ENCODE measurements at regions not wholly inside any gene's neighbourhood (a gene's known extent, or its start where the extent isn't known, plus 50 kb on each side); places are given as distances from the start of the nearest gene placed in this dataset.

GRCh38 chr10:29895456-29895855 lies 163.9 kb downstream of the JCAD start:
- H3K9me3 ChIP-seq (ENCODE audit: low read depth) = no peaks in the 10 kb centered on the region
- H3K9ac ChIP-seq = 0 out of 2 replicates have a peak overlapping the region, but pooled peaks have one; percentile 24
- H3K4me2 ChIP-seq (ENCODE audit: unreplicated experiment) = peak overlapping the region; percentile 65
- H3F3A ChIP-seq (ENCODE audit: insufficient read depth) = peaks cover 27% of the 10 kb centered on the region
- H3K79me2 ChIP-seq (ENCODE audit: insufficient read depth) = no peaks in the 10 kb centered on the region
- in situ Hi-C loops (cut with MboI) = no loop called here
- peak overlapping the region; percentile 41 for H3K27ac ChIP-seq
- no peak for TF ChIP-seq EZH2phosphoT487 (IDR thresholded peaks at IDR 0.05; ENCODE audit: insufficient read depth, low read depth)
- no peak for TF ChIP-seq EZH2 (IDR thresholded peaks at IDR 0.05; ENCODE audit: insufficient read depth, poor library complexity, severe bottlenecking)
- peak overlapping the region; percentile 52 for H3K4me3 ChIP-seq
- peak overlapping the region; percentile 6; the same call in 1 of the 2 replicates for H2AFZ ChIP-seq
- 0 out of 2 replicates have a peak, but pooled peaks cover 5% of the 10 kb centered on the region for H3K27me3 ChIP-seq (replicated peaks; ENCODE audit: insufficient read depth)
- H3K4me1 ChIP-seq (ENCODE audit: insufficient read depth) = peaks cover 14% of the 10 kb centered on the region
- H3K36me3 ChIP-seq (ENCODE audit: low read depth) = no peaks in the 10 kb centered on the region
- H4K20me1 ChIP-seq (ENCODE audit: insufficient read depth) = no peaks in the 10 kb centered on the region
- 2 to 4% methylated on average over 6 of the region's 6 CpGs for WGBS, 2 experiments (ENCODE audit: low coverage in 1 of 2, low lambda C conversion rate in 2 of 2, missing lambda C conversion rate in 2 of 2)
- DNase-seq = peak; percentile 84
- H3K9me2 ChIP-seq (ENCODE audit: insufficient read depth) = no peaks in the 10 kb centered on the region

- WGBS, 2 experiments (ENCODE audit: low coverage in 1 of 2, low lambda C conversion rate in 2 of 2, missing lambda C conversion rate in 2 of 2) = 23 to 45% methylated on average over 1 of the region's 1 CpG
- TF ChIP-seq EZH2phosphoT487 (IDR thresholded peaks at IDR 0.05; ENCODE audit: insufficient read depth, low read depth) (no peak), EZH2 (IDR thresholded peaks at IDR 0.05; ENCODE audit: insufficient read depth, poor library complexity, severe bottlenecking) (no peak)
- no peak for DNase-seq
Observed at GRCh38 chr10:29888321-29888720, 171.1 kb downstream of the JCAD start.

GRCh38 chr10:29886299-29886698 lies 173.1 kb downstream of the JCAD start:
- Histone ChIP-seq H3K27me3 (replicated peaks; ENCODE audit: insufficient read depth) (peaks cover 53% of the 10 kb centered on the region), H3K4me2 (ENCODE audit: unreplicated experiment) (no peak overlapping the region), H3K9ac (no peak overlapping the region), H3K79me2 (ENCODE audit: insufficient read depth) (no peaks in the 10 kb centered on the region), H3K4me1 (ENCODE audit: insufficient read depth) (no peaks in the 10 kb centered on the region), H4K20me1 (ENCODE audit: insufficient read depth) (no peaks in the 10 kb centered on the region), H3K27ac (no peak overlapping the region), H3K36me3 (ENCODE audit: low read depth) (no peaks in the 10 kb centered on the region), H3K9me2 (ENCODE audit: insufficient read depth) (no peaks in the 10 kb centered on the region), H3F3A (ENCODE audit: insufficient read depth) (no peaks in the 10 kb centered on the region), H2AFZ (no peak overlapping the region), H3K4me3 (no peak overlapping the region), H3K9me3 (ENCODE audit: low read depth) (no peaks in the 10 kb centered on the region)
- no peak for TF ChIP-seq EZH2phosphoT487 (IDR thresholded peaks at IDR 0.05; ENCODE audit: insufficient read depth, low read depth)
- no peak for TF ChIP-seq EZH2 (IDR thresholded peaks at IDR 0.05; ENCODE audit: insufficient read depth, poor library complexity, severe bottlenecking)
- WGBS, 2 experiments (ENCODE audit: low coverage in 1 of 2, low lambda C conversion rate in 2 of 2, missing lambda C conversion rate in 2 of 2) = 74 to 77% methylated on average over 3 of the region's 3 CpGs
- DNase-seq = no peak
- in situ Hi-C loops (cut with MboI) = no loop called here

More at GRCh38 chr10:29888321-29888720, 171.1 kb downstream of the JCAD start:
- Histone ChIP-seq H3K9ac (no peak overlapping the region), H3K79me2 (ENCODE audit: insufficient read depth) (no peaks in the 10 kb centered on the region), H3K4me2 (ENCODE audit: unreplicated experiment) (no peak overlapping the region), H3K27ac (no peak overlapping the region), H3K27me3 (replicated peaks; ENCODE audit: insufficient read depth) (peaks cover 36% of the 10 kb centered on the region), H3K9me3 (ENCODE audit: low read depth) (no peaks in the 10 kb centered on the region), H3K9me2 (ENCODE audit: insufficient read depth) (no peaks in the 10 kb centered on the region), H4K20me1 (ENCODE audit: insufficient read depth) (no peaks in the 10 kb centered on the region), H3K4me3 (no peak overlapping the region), H2AFZ (no peak overlapping the region), H3F3A (ENCODE audit: insufficient read depth) (no peaks in the 10 kb centered on the region), H3K36me3 (ENCODE audit: low read depth) (no peaks in the 10 kb centered on the region), H3K4me1 (ENCODE audit: insufficient read depth) (no peaks in the 10 kb centered on the region)
- in situ Hi-C loops (cut with MboI) = no loop called here

- Histone ChIP-seq H4K20me1 (ENCODE audit: insufficient read depth) (no peaks in the 10 kb centered on the region), H3K4me2 (ENCODE audit: unreplicated experiment) (no peak overlapping the region), H3K27me3 (replicated peaks; ENCODE audit: insufficient read depth) (peaks cover 77% of the 10 kb centered on the region), H2AFZ (no peak overlapping the region), H3K9me3 (ENCODE audit: low read depth) (no peaks in the 10 kb centered on the region), H3K79me2 (ENCODE audit: insufficient read depth) (no peaks in the 10 kb centered on the region), H3K9ac (no peak overlapping the region), H3K36me3 (ENCODE audit: low read depth) (no peaks in the 10 kb centered on the region), H3K4me1 (ENCODE audit: insufficient read depth) (no peaks in the 10 kb centered on the region), H3F3A (ENCODE audit: insufficient read depth) (no peaks in the 10 kb centered on the region), H3K27ac (no peak overlapping the region), H3K9me2 (ENCODE audit: insufficient read depth) (no peaks in the 10 kb centered on the region), H3K4me3 (no peak overlapping the region)
- TF ChIP-seq EZH2phosphoT487 (IDR thresholded peaks at IDR 0.05; ENCODE audit: insufficient read depth, low read depth) (no peak), EZH2 (IDR thresholded peaks at IDR 0.05; ENCODE audit: insufficient read depth, poor library complexity, severe bottlenecking) (no peak)
- DNase-seq = no peak
- 52 to 54% methylated on average over 3 of the region's 3 CpGs for whole genome bisulfite sequencing, 2 experiments (ENCODE audit: low coverage in 1 of 2, low lambda C conversion rate in 2 of 2, missing lambda C conversion rate in 2 of 2)
- in situ Hi-C loops (cut with MboI) = no loop called here
Observed at GRCh38 chr10:29883231-29883630, 176.2 kb downstream of the JCAD start.

- H3K36me3 ChIP-seq (ENCODE audit: low read depth) = no peaks in the 10 kb centered on the region
- no peak overlapping the region for H3K4me3 ChIP-seq
- DNase-seq = no peak
- H3K4me2 ChIP-seq (ENCODE audit: unreplicated experiment) = no peak overlapping the region
- in situ Hi-C loops (cut with MboI) = no loop called here
- no peaks in the 10 kb centered on the region for H4K20me1 ChIP-seq (ENCODE audit: insufficient read depth)
- H3K27ac ChIP-seq = no peak overlapping the region
- no peaks in the 10 kb centered on the region for H3K79me2 ChIP-seq (ENCODE audit: insufficient read depth)
- WGBS, 2 experiments (ENCODE audit: low coverage in 1 of 2, low lambda C conversion rate in 2 of 2, missing lambda C conversion rate in 2 of 2) = 75 to 85% methylated on average over 7 of the region's 7 CpGs
- H3K9me2 ChIP-seq (ENCODE audit: insufficient read depth) = no peaks in the 10 kb centered on the region
- H3K9me3 ChIP-seq (ENCODE audit: low read depth) = no peaks in the 10 kb centered on the region
- no peak overlapping the region for H2AFZ ChIP-seq
- no peak for TF ChIP-seq EZH2phosphoT487 (IDR thresholded peaks at IDR 0.05; ENCODE audit: insufficient read depth, low read depth)
- TF ChIP-seq EZH2 (IDR thresholded peaks at IDR 0.05; ENCODE audit: insufficient read depth, poor library complexity, severe bottlenecking) = no peak
- no peaks in the 10 kb centered on the region for H3F3A ChIP-seq (ENCODE audit: insufficient read depth)
- H3K9ac ChIP-seq = no peak overlapping the region
- H3K27me3 ChIP-seq (replicated peaks; ENCODE audit: insufficient read depth) = peaks cover 79% of the 10 kb centered on the region
- no peaks in the 10 kb centered on the region for H3K4me1 ChIP-seq (ENCODE audit: insufficient read depth)
Observed at GRCh38 chr10:29882766-29883165, 176.6 kb downstream of the JCAD start.

Data from GM23248 (cell line).